HG02678 (cell line): ENCODE measurements at regions not wholly inside any gene's neighbourhood (a gene's known extent, or its start where the extent isn't known, plus 50 kb on each side); places are given as distances from the start of the nearest gene placed in this dataset.
A peak's percentile ranks its signal among the peaks of the same experiment; 100 is the strongest.

ENCODE experiments used
- ATAC-seq: cut with Tn5 transposase; IDR thresholded peaks from one replicate; pipeline ENCODE4 v1.9.1; 2021; ENCODE audit warnings: mild to moderate bottlenecking, moderate library complexity; ENCODE audit not compliant: unreplicated experiment

DNA sequence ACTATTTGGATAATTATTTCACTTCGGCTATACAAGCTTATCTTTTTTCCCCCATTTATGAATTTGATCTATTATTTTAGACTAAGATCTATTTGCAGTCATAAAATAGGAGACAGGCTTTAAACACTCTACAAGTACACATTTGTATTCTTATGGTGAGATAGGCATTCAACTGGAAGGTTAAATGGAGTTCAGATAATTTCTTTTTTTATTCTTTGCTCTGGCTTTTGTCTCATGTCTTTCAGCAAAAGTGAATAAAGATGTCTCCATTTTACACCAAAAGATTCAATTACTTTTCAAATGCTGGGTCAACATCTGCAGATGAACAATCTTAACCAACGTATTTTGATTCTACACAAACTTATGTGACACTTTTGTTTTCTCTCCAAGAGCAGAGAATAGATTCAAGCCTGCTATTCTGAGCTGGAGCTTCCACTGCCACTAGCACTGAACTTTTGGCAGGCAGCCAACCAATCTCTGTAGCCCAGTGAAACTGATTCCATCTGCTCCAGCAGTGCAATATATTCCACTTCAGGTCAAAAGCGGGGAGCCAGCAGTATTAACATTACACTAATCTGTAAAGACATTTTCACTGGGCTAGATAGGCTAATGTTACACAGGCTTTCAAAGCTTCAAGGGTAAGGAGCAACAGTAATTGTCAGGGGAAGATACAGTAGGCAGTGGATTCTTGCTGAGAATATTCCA, 452.0 kb upstream of the ZNF608 start:
- ATAC-seq = no peak

GRCh38 chr5:125199373-125199772, 452.9 kb upstream of the ZNF608 start:
- no peak for ATAC-seq

DNA sequence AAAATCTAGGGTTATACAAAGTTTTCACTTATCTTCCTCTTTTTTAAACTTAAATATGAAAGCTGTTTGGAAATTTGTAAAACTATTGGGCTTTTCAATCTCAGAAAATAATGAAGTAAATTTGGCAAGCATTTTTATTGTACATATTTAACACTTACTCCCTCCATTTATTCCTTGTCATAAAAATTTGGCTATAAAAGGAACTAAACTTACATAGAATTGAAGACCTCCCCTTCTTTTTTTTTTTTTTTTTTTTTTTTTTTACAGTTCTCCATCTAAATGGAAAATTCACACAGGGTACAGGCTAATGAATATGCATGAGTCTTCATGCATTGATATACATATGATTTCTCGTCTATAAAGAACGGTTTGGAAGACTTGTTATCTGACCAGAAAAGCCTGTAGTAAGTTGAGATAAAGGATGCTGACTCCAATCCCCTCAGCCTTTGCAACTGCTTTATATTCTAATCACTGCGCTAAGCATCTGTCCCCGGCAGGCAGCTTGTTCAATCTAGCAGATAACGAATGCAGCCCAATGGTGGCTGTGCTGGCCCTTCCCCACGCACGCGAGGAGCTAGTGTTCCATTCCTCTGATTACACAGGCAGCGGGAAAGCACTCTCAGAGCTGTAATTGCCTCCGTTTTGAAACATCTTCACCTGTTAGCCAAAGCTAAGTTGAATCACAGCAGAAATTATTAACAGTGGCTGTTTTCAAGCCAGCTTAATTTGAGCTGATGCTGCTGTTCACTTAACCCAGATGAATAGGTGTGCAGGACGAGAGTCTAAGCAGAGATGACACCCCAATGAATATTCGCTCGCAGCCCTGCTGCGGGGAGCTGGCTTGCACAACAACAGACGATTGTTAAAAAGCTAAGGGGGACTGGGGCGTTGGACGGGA, 453.8 kb upstream of the ZNF608 start:
- no peak for ATAC-seq

DNA sequence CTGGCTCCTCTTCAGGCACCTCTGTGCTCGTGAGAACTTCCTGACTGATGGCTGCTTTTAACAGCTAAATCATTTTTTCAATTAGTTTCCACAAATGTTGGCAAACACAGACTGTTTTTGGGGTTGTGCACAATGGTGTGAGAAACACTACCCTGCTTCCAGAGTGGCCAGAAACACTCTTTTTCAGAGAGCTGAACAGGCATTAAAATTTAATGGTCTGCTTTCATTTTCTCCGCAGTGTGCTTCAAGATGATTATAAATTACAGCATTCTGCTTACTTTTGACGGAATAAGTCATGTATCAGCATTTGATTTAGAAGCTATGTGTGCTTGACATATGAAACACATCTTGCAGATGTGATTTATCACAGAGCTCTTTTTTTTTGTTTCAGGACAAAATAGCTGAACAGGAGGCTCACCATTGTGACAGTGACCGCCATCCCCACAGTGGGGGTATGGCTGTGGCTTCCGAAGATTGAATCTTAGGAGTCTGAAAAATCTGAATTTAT, 454.5 kb upstream of the ZNF608 start:
- no peak for ATAC-seq

DNA sequence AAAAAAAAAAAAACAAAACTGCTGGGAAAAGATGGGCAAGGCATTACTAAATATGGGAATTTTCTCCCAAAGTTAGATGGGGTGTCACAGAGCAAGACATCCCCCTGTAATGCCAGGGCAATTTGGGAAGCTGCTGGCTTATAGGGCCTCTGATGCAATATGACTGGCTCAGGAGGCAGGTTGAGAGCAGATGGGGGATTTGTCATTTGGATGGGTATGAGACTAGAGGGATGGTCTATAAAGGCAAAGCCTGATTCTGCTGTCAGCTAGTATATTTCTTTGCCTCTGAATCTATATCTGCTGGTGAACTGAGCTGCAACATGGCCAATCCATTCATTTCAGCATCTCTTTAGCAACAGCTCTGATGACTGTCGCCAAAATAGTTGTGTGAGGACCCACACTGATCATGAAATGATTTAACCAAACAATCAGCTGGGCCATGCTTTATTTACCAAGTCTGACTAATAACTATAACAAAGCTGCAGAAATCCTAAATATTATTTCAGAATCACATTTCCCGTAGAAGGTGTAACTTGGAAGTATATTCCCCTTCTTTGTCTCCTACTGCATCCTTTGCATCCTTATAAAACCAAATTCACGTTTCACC, 455.1 kb upstream of the ZNF608 start:
- no peak for ATAC-seq

DNA sequence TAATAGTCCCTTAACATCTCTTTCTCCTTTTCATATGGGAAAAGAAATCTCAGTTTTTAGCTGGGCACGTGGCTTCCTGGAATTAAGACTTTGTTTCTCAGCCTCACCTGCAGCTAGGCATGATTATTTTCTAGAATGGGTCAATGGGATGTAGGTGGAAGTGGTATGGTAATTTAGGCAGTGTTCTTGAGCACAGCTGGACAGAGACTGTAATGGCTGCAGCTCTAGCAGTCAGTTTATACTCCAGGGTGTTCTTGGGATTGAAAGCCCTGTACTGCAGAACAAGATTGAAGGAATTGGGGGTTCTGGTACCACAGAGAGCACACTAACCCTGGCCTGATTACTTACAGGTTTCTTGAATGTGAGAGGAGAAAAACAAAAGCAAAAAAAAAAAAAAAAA, 455.9 kb upstream of the ZNF608 start:
- no peak for ATAC-seq

- no peak for ATAC-seq
Observed at GRCh38 chr5:125202871-125203438, 456.5 kb upstream of the ZNF608 start.

GRCh38 chr5:125203912-125204311, 457.5 kb upstream of the ZNF608 start:
- no peak for ATAC-seq

GRCh38 chr5:125205601-125206225, 459.3 kb upstream of the ZNF608 start:
- ATAC-seq = no peak

GRCh38 chr5:125207856-125208255, 461.4 kb upstream of the ZNF608 start:
- ATAC-seq = no peak

- ATAC-seq = no peak
Observed at GRCh38 chr5:125209650-125210049, 463.2 kb upstream of the ZNF608 start.

- no peak for ATAC-seq
Observed at GRCh38 chr5:125210242-125210947, 464.0 kb upstream of the ZNF608 start.

DNA sequence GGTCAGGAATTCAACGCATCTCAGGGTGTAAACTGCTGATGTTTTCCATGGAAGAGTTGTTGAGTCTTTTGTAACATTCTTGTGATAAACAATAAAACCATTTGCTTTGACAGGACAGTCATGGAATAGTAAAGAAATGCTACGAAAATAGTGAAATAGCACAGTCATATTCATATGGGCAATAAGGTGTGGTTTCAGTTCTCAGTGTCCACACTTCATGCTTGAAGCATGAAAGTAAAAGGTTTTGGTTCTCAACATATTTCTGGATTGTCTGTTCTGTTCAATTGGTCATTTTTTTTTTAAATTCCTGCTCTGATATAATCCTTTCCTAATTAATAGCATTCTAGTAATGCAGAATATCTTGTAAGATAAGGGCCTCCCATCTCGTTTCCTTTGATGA, 467.6 kb upstream of the ZNF608 start:
- ATAC-seq = peak; percentile 67

GRCh38 chr5:125215593-125215992, 469.2 kb upstream of the ZNF608 start:
- no peak for ATAC-seq

- no peak for ATAC-seq
Observed at GRCh38 chr5:125219710-125220109, 473.3 kb upstream of the ZNF608 start.

- no peak for ATAC-seq
Observed at GRCh38 chr5:125220284-125220683, 473.8 kb upstream of the ZNF608 start.

GRCh38 chr5:125222597-125223240, 476.3 kb upstream of the ZNF608 start:
- no peak for ATAC-seq

GRCh38 chr5:125225424-125225823, 479.0 kb upstream of the ZNF608 start:
- no peak for ATAC-seq

- ATAC-seq = no peak
Observed at GRCh38 chr5:125226825-125227224, 480.4 kb upstream of the ZNF608 start.
